Heart left ventricle (tissue), 13 donors: ENCODE measurements at regions not wholly inside any gene's neighbourhood (a gene's known extent, or its start where the extent isn't known, plus 50 kb on each side); places are given as distances from the start of the nearest gene placed in this dataset.

Experiments
- POLR2A ChIP-seq, 2 donors: fragments of 450-650 bp; IDR thresholded peaks; one replicate each; pipeline ENCODE4 v1.6.1; 2017; ENCODE audit warnings: antibody characterized with exemption in 2 of 2, mild to moderate bottlenecking in 2 of 2, moderate library complexity in 2 of 2
- TF ChIP-seq, protein P1 (sequence below), 12 donors: fragments of 200-600 bp; sonication (generic) in 4 of 12; IDR thresholded peaks; one replicate each; pipeline versions ENCODE4 v1.5.0 to v1.8.0; 2018 to 2022; ENCODE audit warnings: antibody characterized with exemption in 12 of 12, mild to moderate bottlenecking in 5 of 12
- donor health status: ischemic (EF 13 %, LVEDD 7.1; RV severe dilation, severe dysfunction).
- donor health status: DM: no; HTN: yes; CAD: no.
- donor health status: DM: no; HTN: no; CAD: no.
- donor health status: ischemic (EF 25% LVEDD 6.9; RV normal size, moderate dysfunction).
- donor health status: ischemic (EF 25% LVEDD 5.7; RV mildly dilated, moderate dysfunction).
- donor health status: ischemic (EF 35%, LVEDD 5.7; RV mildly dilated, moderate dysfunction).
- donor health status: nonischemic (EF 11% LVEDD 7.7; RV severe dilation, severe dysfunction).
- donor health status: DM: yes; HTN: yes; CAD: no.
- donor health status: PGD.
- donor health status: ischemic (EF 29% LVEDD 5.4; RV normal size, mild dysfunction).
- donor health status: nonischemic (EF 23%, LVEDD 6.1; RV moderate dilation, normal function).

DNA sequence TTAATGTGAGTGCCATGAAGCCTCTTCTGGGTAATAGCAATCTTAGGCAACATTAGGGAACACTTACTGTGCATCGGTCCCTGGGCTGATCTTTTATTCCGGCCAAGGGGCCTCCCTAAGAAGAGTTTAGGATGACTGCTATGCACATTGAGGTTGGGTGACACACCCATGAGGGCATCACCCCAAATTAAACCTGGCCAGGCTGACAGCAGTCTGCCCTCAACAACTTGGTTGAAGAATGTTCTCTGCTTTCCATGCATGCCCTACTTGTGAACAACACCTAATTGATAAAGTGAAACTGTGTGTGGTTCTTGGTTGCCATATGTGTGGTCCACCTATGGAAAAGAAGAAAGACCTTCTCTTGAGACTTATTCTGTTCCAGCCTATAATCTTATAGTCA lies 1098.0 kb downstream of the BCL11B start:
- TF ChIP-seq POLR2A (IDR thresholded peaks at IDR 0.05): no peak
- TF ChIP-seq, protein P1, sequence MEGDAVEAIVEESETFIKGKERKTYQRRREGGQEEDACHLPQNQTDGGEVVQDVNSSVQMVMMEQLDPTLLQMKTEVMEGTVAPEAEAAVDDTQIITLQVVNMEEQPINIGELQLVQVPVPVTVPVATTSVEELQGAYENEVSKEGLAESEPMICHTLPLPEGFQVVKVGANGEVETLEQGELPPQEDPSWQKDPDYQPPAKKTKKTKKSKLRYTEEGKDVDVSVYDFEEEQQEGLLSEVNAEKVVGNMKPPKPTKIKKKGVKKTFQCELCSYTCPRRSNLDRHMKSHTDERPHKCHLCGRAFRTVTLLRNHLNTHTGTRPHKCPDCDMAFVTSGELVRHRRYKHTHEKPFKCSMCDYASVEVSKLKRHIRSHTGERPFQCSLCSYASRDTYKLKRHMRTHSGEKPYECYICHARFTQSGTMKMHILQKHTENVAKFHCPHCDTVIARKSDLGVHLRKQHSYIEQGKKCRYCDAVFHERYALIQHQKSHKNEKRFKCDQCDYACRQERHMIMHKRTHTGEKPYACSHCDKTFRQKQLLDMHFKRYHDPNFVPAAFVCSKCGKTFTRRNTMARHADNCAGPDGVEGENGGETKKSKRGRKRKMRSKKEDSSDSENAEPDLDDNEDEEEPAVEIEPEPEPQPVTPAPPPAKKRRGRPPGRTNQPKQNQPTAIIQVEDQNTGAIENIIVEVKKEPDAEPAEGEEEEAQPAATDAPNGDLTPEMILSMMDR (IDR thresholded peaks at IDR 0.05): no peak
